Kidney glomerular epithelial cell (primary cell): ENCODE measurements at regions not wholly inside any gene's neighbourhood (a gene's known extent, or its start where the extent isn't known, plus 50 kb on each side); places are given as distances from the start of the nearest gene placed in this dataset.

Experiments used
- DNase-seq: peaks from one replicate; lab custom pipeline; 2025; lab: John Stamatoyannopoulos, UW

GRCh38 chr20:34163307-34163706 is 51.3 kb upstream of the EIF2S2 start:
- no peak for DNase-seq

GRCh38 chr20:34164381-34164984 is 52.4 kb upstream of the EIF2S2 start:
- no peak for DNase-seq

GRCh38 chr20:34165018-34165619 is 53.1 kb upstream of the EIF2S2 start:
- no peak for DNase-seq

GRCh38 chr20:34171640-34172039 is 59.6 kb upstream of the EIF2S2 start:
- no peak for DNase-seq

- DNase-seq: no peak
These were observed 60.9 kb upstream of the EIF2S2 start for GRCh38 chr20:34172926-34173325.

GRCh38 chr20:34175079-34175478 is 63.0 kb upstream of the EIF2S2 start:
- DNase-seq: no peak

- no peak for DNase-seq
These were observed 63.8 kb upstream of the EIF2S2 start for GRCh38 chr20:34175879-34176278.

- DNase-seq: no peak
These were observed 64.2 kb upstream of the ASIP start for GRCh38 chr20:34177052-34177451.

- DNase-seq: no peak
These were observed 61.4 kb upstream of the ASIP start for GRCh38 chr20:34179637-34180360.

- DNase-seq: peak; percentile 41
These were observed 60.6 kb upstream of the ASIP start for GRCh38 chr20:34180460-34181120.

- DNase-seq: no peak
These were observed 59.7 kb upstream of the ASIP start for GRCh38 chr20:34181484-34181883.

GRCh38 chr20:34185766-34186620 is 55.2 kb upstream of the ASIP start:
- DNase-seq: no peak

- DNase-seq: no peak
These were observed 51.6 kb upstream of the ASIP start for GRCh38 chr20:34189572-34190163.

GRCh38 chr20:34190262-34190661 is 51.0 kb upstream of the ASIP start:
- no peak for DNase-seq

GRCh38 chr20:34190679-34191090 is 50.5 kb upstream of the ASIP start:
- peak; percentile 64 for DNase-seq
